Lower lobe of right lung (tissue), 2 donors: ENCODE measurements at regions not wholly inside any gene's neighbourhood (a gene's known extent, or its start where the extent isn't known, plus 50 kb on each side); places are given as distances from the start of the nearest gene placed in this dataset.

Experiments
- ATAC-seq, 2 donors: fragments of 200-7000 bp; cut with Tn5 transposase; one replicate each; pipeline ENCODE4 v1.9.1; 2020 to 2022; ENCODE audit warnings: mild to moderate bottlenecking in 2 of 2, moderate library complexity in 2 of 2
- DNase-seq: peaks from one replicate; pipeline ENCODE4 v3.0.0-alpha.2; 2020
- H3K27ac ChIP-seq: fragments of 200-600 bp; one replicate; pipeline ENCODE4 v1.8.0; 2022
- H3K27me3 ChIP-seq: fragments of 200-600 bp; one replicate; pipeline ENCODE4 v1.8.0; 2022; ENCODE audit warnings: low read depth
- H3K36me3 ChIP-seq: fragments of 200-600 bp; one replicate; pipeline ENCODE4 v1.8.0; 2022; ENCODE audit warnings: mild to moderate bottlenecking
- H3K4me1 ChIP-seq: fragments of 200-600 bp; one replicate; pipeline ENCODE4 v1.8.0; 2022
- H3K4me3 ChIP-seq: fragments of 200-600 bp; one replicate; pipeline ENCODE4 v1.8.0; 2022; ENCODE audit warnings: mild to moderate bottlenecking
- H3K9me3 ChIP-seq: fragments of 200-600 bp; one replicate; pipeline ENCODE4 v1.8.0; 2022
- intact Hi-C: fragments of 100-400 bp; cut with DNase I; formaldehyde crosslinking; loops from one replicate; pipeline ENCODE4 v1.11.0; 2022
- TF ChIP-seq, protein P1 (sequence below): fragments of 200-600 bp; IDR thresholded peaks from one replicate; pipeline ENCODE4 v1.8.0; 2022; ENCODE audit warnings: antibody characterized with exemption, mild to moderate bottlenecking
- donor health status: DM: no; HTN: yes; CAD: no; lungs with severe emphysema.

DNA sequence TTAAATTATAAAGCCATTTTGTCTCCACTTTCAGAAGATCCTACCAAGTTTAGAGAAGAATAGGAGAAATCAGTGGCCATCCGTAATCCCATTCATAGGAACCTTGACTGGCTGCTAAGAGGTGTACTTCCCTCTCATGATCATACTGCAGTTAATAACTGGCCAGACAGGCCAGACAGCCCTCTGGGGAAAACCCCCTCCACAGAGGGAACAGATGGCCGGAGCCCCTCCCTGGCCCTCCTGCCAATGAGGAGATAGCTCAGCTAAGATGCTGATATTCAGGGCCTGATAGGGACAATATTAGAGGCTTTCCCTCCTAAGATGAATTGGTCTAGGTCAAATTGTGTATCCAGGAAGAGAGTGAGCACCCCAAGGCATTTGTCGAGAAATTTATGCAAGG, 200.0 kb upstream of the MAOA start:
- Histone ChIP-seq H3K27me3 (no peaks in the 10 kb centered on the region), H3K4me1 (no peaks in the 10 kb centered on the region), H3K27ac (no peak overlapping the region), H3K9me3 (no peaks in the 10 kb centered on the region), H3K4me3 (no peak overlapping the region), H3K36me3 (no peaks in the 10 kb centered on the region)
- DNase-seq (no peak), ATAC-seq (no peak)
- TF ChIP-seq, protein P1, sequence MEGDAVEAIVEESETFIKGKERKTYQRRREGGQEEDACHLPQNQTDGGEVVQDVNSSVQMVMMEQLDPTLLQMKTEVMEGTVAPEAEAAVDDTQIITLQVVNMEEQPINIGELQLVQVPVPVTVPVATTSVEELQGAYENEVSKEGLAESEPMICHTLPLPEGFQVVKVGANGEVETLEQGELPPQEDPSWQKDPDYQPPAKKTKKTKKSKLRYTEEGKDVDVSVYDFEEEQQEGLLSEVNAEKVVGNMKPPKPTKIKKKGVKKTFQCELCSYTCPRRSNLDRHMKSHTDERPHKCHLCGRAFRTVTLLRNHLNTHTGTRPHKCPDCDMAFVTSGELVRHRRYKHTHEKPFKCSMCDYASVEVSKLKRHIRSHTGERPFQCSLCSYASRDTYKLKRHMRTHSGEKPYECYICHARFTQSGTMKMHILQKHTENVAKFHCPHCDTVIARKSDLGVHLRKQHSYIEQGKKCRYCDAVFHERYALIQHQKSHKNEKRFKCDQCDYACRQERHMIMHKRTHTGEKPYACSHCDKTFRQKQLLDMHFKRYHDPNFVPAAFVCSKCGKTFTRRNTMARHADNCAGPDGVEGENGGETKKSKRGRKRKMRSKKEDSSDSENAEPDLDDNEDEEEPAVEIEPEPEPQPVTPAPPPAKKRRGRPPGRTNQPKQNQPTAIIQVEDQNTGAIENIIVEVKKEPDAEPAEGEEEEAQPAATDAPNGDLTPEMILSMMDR = no peak
- intact Hi-C loops = no loop called here

- no peaks in the 10 kb centered on the region for H3K27me3 ChIP-seq
- H3K4me3 ChIP-seq = no peak overlapping the region
- no peaks in the 10 kb centered on the region for H3K4me1 ChIP-seq
- intact Hi-C loops = no loop called here
- ATAC-seq (no peak), DNase-seq (no peak)
- no peaks in the 10 kb centered on the region for H3K9me3 ChIP-seq
- TF ChIP-seq, protein P1 = no peak
- no peaks in the 10 kb centered on the region for H3K36me3 ChIP-seq
- H3K27ac ChIP-seq = no peak overlapping the region
Measured at GRCh38 chrX:43456906-43457305, 199.2 kb upstream of the MAOA start.

DNA sequence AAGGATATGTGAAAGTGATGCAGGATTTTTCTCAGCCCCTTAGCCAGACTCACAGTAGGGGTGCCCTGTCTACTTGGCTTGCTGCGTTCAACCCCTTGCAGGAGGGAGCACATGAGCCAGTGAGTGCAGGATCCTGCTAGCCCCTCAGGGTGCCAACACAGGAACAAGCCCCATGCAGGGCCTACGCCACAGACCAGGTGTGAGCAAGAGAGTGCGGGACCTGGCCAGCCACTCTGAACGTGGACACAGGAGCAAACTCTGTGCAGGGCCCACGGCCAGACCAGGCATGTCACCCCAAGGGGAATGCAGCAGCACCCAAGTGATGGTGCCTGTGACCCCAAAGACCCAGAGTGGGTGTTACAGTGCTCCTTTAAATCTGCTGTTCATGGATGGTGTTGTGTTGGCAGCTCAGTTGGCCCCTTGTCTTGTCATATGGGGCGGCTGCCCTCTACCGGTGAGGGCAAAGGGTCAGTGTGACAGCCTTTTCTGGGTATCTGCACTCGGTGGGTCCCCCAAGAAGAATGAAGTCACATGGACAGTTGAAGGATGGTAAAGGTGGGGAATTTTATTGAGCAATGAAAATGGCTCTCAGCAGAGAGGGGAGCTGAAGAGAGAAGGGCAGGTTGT, 188.4 kb upstream of the MAOA start:
- TF ChIP-seq, protein P1 = no peak
- Histone ChIP-seq H3K9me3 (no peaks in the 10 kb centered on the region), H3K4me1 (no peaks in the 10 kb centered on the region), H3K27ac (no peak overlapping the region), H3K4me3 (no peak overlapping the region), H3K36me3 (no peaks in the 10 kb centered on the region), H3K27me3 (no peaks in the 10 kb centered on the region)
- no peak for DNase-seq
- intact Hi-C loops = no loop called here
- ATAC-seq = no peak

DNA sequence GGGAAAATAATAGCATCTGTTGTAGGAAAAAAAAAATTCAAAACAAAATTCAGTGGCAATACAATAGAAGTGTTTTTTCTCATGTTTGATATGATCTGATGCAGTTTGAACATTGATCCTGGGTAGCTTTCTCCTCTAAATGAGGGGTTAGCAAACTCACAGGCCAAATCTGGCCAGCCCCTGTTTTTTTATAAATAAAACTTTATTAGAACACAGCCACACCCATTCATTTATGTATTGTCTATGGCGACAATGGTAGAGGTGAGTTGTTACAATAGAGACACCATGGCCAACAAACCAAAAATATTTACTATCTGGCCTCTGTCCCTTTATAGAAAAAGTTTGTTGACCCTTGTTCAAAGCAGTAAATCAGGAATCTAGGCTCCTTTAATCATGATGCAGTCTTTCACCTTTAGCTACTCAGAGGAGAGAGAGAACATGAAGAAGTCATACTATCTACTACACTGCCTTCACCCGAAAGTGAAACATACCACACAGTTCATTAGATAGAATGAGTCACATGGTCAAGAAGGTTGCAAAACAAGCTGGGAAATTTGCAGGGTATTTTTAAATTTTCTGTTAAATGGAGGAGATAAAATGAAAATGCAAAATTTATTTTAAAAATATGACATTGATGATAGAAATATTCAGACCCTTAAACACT, 186.6 kb upstream of the MAOA start:
- ATAC-seq = no peak
- TF ChIP-seq, protein P1 = no peak
- intact Hi-C loops = no loop called here

GRCh38 chrX:43474321-43474720, 181.8 kb upstream of the MAOA start:
- DNase-seq = no peak
- TF ChIP-seq, protein P1 = no peak
- Histone ChIP-seq H3K4me3 (no peak overlapping the region), H3K27ac (no peak overlapping the region), H3K36me3 (no peaks in the 10 kb centered on the region), H3K4me1 (no peaks in the 10 kb centered on the region), H3K9me3 (no peaks in the 10 kb centered on the region), H3K27me3 (no peaks in the 10 kb centered on the region)
- no peak for ATAC-seq
- intact Hi-C loops = no loop called here

More for the DNA sequence above, 186.6 kb upstream of the MAOA start:
- Histone ChIP-seq H3K27me3 (no peaks in the 10 kb centered on the region), H3K27ac (no peak overlapping the region), H3K4me1 (no peaks in the 10 kb centered on the region), H3K9me3 (no peaks in the 10 kb centered on the region), H3K36me3 (no peaks in the 10 kb centered on the region), H3K4me3 (no peak overlapping the region)
- no peak for DNase-seq
